Smooth muscle cell (in vitro differentiated cells): ENCODE measurements at regions not wholly inside any gene's neighbourhood (a gene's known extent, or its start where the extent isn't known, plus 50 kb on each side); places are given as distances from the start of the nearest gene placed in this dataset.

Experiments
- DNase-seq: peaks from one replicate; lab custom pipeline; 2025; ENCODE audit not compliant: unreplicated experiment; lab: John Stamatoyannopoulos, UW
- H2AFZ ChIP-seq: fragments of 200-600 bp; sonication (generic); 2 replicates; pipeline ENCODE4 v1.6.0; 2016; ENCODE audit warnings: antibody characterized with exemption, low read depth, mild to moderate bottlenecking
- H3F3A ChIP-seq: fragments of 200-600 bp; sonication (generic); 2 replicates; pipeline ENCODE4 v1.6.0; 2017; ENCODE audit warnings: antibody characterized with exemption, low read depth
- H3K27ac ChIP-seq: fragments of 200-600 bp; sonication (generic); 2 replicates; pipeline ENCODE4 v1.5.1; 2016; ENCODE audit warnings: low read depth, mild to moderate bottlenecking
- H3K27me3 ChIP-seq: fragments of 200-600 bp; sonication (generic); 2 replicates; pipeline ENCODE4 v1.6.1; 2016; ENCODE audit warnings: low read depth, mild to moderate bottlenecking
- H3K36me3 ChIP-seq: fragments of 200-600 bp; sonication (generic); 2 replicates; pipeline ENCODE4 v1.5.1; 2016; ENCODE audit warnings: low read depth
- H3K4me1 ChIP-seq: fragments of 200-600 bp; sonication (generic); 2 replicates; pipeline ENCODE4 v1.5.1; 2016; ENCODE audit warnings: low read depth
- H3K4me2 ChIP-seq: fragments of 200-600 bp; sonication (generic); 2 replicates; pipeline ENCODE4 v1.6.0; 2016; ENCODE audit warnings: mild to moderate bottlenecking
- H3K4me3 ChIP-seq: fragments of 200-600 bp; sonication (generic); 2 replicates; pipeline ENCODE4 v1.5.1; 2016; ENCODE audit warnings: mild to moderate bottlenecking
- H3K79me2 ChIP-seq: fragments of 200-600 bp; sonication (generic); 2 replicates; pipeline ENCODE4 v1.6.0; 2016; ENCODE audit warnings: low read depth, mild to moderate bottlenecking
- H3K9ac ChIP-seq: fragments of 200-600 bp; sonication (generic); 2 replicates; pipeline ENCODE4 v1.6.0; 2016; ENCODE audit warnings: low read depth
- H3K9me3 ChIP-seq: fragments of 200-600 bp; sonication (generic); replicated peaks from 2 replicates; pipeline ENCODE4 v1.5.1; 2016; ENCODE audit warnings: low read depth
- H4K20me1 ChIP-seq: fragments of 200-600 bp; sonication (generic); 2 replicates; pipeline ENCODE4 v1.6.0; 2016; ENCODE audit warnings: low read depth
- WGBS: methylation state at CpG from one replicate; pipeline ENCODE4 v1.1.7; 2016; ENCODE audit warnings: low lambda C conversion rate; 5-methylcytosine and 5-hydroxymethylcytosine counted together
- TF ChIP-seq, protein P1 (sequence below): fragments of 200-600 bp; sonication (generic); IDR thresholded peaks from 2 replicates; pipeline ENCODE4 v1.5.1; 2017; ENCODE audit warnings: borderline replicate concordance, mild to moderate bottlenecking, antibody characterized with exemption; ENCODE audit not compliant: insufficient read depth, poor library complexity, severe bottlenecking

DNA sequence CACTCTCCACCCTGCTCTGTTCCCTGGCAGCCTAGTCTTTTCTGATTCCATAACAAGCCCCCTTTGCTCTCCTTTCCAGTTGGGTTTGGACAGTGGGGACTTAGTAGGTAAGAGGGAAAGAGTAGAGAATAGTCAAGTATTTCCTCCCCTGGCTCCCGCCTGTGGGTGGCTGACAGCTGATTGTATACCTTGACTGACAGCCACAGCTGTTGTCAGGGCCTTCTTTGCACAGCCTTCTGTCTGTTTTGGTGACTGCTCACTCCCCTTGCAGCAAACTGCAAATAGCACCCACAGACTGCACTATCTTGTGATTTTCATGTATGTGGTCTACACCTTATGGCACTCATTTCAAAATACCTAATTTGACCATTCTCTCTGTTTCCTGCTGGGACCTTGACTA is 486.3 kb downstream of the ACTR3B start:
- Histone ChIP-seq H3K4me3 (no peak overlapping the region), H3K9me3 (peaks cover 5% of the 10 kb centered on the region), H3K9ac (no peak overlapping the region), H3F3A (no peaks in the 10 kb centered on the region), H3K27me3 (no peaks in the 10 kb centered on the region), H4K20me1 (no peaks in the 10 kb centered on the region), H2AFZ (no peak overlapping the region), H3K79me2 (no peaks in the 10 kb centered on the region), H3K4me2 (no peak overlapping the region), H3K4me1 (no peaks in the 10 kb centered on the region), H3K36me3 (no peaks in the 10 kb centered on the region), H3K27ac (no peak overlapping the region)
- 86% methylated on average over 1 of the region's 1 CpG for WGBS
- TF ChIP-seq, protein P1, sequence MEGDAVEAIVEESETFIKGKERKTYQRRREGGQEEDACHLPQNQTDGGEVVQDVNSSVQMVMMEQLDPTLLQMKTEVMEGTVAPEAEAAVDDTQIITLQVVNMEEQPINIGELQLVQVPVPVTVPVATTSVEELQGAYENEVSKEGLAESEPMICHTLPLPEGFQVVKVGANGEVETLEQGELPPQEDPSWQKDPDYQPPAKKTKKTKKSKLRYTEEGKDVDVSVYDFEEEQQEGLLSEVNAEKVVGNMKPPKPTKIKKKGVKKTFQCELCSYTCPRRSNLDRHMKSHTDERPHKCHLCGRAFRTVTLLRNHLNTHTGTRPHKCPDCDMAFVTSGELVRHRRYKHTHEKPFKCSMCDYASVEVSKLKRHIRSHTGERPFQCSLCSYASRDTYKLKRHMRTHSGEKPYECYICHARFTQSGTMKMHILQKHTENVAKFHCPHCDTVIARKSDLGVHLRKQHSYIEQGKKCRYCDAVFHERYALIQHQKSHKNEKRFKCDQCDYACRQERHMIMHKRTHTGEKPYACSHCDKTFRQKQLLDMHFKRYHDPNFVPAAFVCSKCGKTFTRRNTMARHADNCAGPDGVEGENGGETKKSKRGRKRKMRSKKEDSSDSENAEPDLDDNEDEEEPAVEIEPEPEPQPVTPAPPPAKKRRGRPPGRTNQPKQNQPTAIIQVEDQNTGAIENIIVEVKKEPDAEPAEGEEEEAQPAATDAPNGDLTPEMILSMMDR, result no peak
- no peak for DNase-seq

DNA sequence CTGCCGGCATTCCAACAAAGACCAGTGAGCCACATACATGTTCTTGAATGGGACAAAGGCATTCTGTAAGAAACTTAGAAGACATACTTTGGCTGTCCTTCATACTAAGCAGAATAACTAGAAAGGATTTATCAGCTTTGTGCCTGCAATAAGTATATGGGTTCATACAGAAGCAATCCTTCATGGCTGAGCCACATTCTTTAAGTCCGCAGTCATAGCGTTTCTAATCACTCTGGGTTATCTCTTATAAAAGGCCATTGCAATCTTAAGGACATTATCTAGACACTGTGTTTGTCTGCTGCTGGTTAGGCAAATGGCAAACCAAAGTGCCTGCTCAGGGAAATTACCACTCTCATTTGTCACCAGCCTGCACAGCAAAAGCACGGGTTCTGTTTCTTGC is 488.4 kb downstream of the ACTR3B start:
- H3K9me3 ChIP-seq, result peaks cover 5% of the 10 kb centered on the region
- TF ChIP-seq, protein P1, result no peak
- H3K4me1 ChIP-seq, result no peaks in the 10 kb centered on the region
- H2AFZ ChIP-seq, result no peak overlapping the region
- H3K79me2 ChIP-seq, result no peaks in the 10 kb centered on the region
- no peaks in the 10 kb centered on the region for H3F3A ChIP-seq
- no peaks in the 10 kb centered on the region for H3K36me3 ChIP-seq
- no peak for DNase-seq
- no peak overlapping the region for H3K27ac ChIP-seq
- H3K4me2 ChIP-seq, result no peak overlapping the region
- no peak overlapping the region for H3K4me3 ChIP-seq
- no peak overlapping the region for H3K9ac ChIP-seq
- H3K27me3 ChIP-seq, result no peaks in the 10 kb centered on the region
- 61% methylated on average over 4 of the region's 4 CpGs for WGBS
- no peaks in the 10 kb centered on the region for H4K20me1 ChIP-seq

DNA sequence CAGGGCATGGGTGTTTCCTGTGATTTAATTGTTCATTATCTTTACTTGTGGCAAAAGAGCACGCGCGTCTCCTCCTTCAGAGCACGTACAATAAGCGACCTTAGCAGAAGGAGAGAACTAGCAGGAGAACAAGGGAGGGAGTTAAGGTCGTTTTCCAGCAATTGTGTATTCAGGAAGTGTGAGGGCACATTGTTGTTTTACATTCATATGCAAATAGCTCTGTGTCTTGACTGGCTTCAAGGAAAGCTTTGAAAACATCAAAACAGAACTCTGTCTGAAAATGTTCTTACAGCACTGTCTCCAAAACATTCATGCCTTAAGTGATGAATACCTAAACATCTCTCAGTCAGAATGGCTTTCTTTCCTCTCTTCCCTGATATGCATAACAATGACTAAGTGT is 499.1 kb downstream of the ACTR3B start:
- H3K27ac ChIP-seq, result no peak overlapping the region
- no peaks in the 10 kb centered on the region for H3K79me2 ChIP-seq
- H3K27me3 ChIP-seq, result no peaks in the 10 kb centered on the region
- TF ChIP-seq, protein P1, result no peak
- no peak overlapping the region for H2AFZ ChIP-seq
- no peaks in the 10 kb centered on the region for H3K4me1 ChIP-seq
- no peak overlapping the region for H3K4me2 ChIP-seq
- WGBS, result 64% methylated on average over 6 of the region's 6 CpGs
- H3F3A ChIP-seq, result no peaks in the 10 kb centered on the region
- no peaks in the 10 kb centered on the region for H3K36me3 ChIP-seq
- no peaks in the 10 kb centered on the region for H3K9me3 ChIP-seq
- DNase-seq, result no peak
- H3K9ac ChIP-seq, result no peak overlapping the region
- H3K4me3 ChIP-seq, result no peak overlapping the region
- no peaks in the 10 kb centered on the region for H4K20me1 ChIP-seq

DNA sequence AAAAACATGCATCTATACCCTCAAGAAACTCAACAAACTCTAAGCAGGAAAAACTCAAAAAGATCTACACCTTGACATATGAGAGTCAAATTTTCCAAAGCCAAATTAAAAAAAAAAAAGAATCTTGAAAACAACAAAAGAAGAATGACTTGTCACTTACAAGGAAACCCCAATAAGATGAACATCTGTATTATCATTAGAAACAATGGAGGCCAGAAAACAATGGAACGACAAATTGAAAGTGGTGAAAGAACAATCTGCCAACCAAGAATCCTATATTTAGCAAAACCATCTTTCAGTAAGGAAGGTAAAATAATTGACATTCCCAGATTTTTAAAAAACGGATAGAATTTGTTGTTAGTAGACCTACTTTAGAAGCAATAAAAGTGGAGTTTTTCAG is 516.8 kb downstream of the ACTR3B start:
- no peak overlapping the region for H3K4me2 ChIP-seq
- H3F3A ChIP-seq, result no peaks in the 10 kb centered on the region
- DNase-seq, result no peak
- H3K36me3 ChIP-seq, result no peaks in the 10 kb centered on the region
- no peak overlapping the region for H3K27ac ChIP-seq
- no peaks in the 10 kb centered on the region for H3K4me1 ChIP-seq
- H4K20me1 ChIP-seq, result no peaks in the 10 kb centered on the region
- H3K27me3 ChIP-seq, result no peaks in the 10 kb centered on the region
- TF ChIP-seq, protein P1, result no peak
- H2AFZ ChIP-seq, result no peak overlapping the region
- H3K9ac ChIP-seq, result no peak overlapping the region
- no peaks in the 10 kb centered on the region for H3K79me2 ChIP-seq
- WGBS, result 78% methylated on average over 2 of the region's 2 CpGs
- no peak overlapping the region for H3K4me3 ChIP-seq
- H3K9me3 ChIP-seq, result peaks cover 3% of the 10 kb centered on the region
